ENCODE measurements at regions not wholly inside any gene's neighbourhood (a gene's known extent, or its start where the extent isn't known, plus 50 kb on each side); places are given as distances from the start of the nearest gene placed in this dataset.

- H3K9ac ChIP-seq (ENCODE audit: low read length): no peak overlapping the region
- H3K36me3 ChIP-seq (ENCODE audit: control insufficient read depth, low read depth, low read length): no peaks in the 10 kb centered on the region
- H3K9me3 ChIP-seq (ENCODE audit: control insufficient read depth, low read depth, low read length): no peaks in the 10 kb centered on the region
- H3K4me1 ChIP-seq (ENCODE audit: control insufficient read depth, low read depth, low read length): no peaks in the 10 kb centered on the region
- no peaks in the 10 kb centered on the region for H3K27me3 ChIP-seq (ENCODE audit: control insufficient read depth, insufficient read depth, low read length)
- H3K27ac ChIP-seq (ENCODE audit: low read length): no peak overlapping the region
- H3K4me3 ChIP-seq (ENCODE audit: low read length): no peak overlapping the region
Measured at GRCh38 chr4:62917649-62918048, 1491.6 kb downstream of the TECRL start.

DNA sequence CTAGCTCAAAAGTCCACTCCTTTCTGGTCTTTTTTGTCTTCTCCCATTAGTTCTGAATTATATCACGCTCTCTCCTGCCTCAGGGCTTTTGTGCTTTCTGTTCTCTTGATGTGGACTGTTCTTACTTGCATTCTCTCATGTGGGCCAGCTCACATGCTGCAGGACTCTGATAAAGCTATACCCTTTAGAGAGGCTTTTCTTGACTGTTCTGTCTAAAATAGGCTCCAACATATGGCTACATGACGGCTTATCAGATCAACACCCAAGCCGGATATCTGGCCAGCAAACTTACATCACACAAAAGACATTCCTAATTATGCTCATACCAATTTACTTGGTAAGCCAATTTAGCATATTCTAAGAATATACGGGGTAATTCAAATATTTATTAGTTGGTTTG is 1494.5 kb downstream of the TECRL start:
- Histone ChIP-seq H3K4me1 (ENCODE audit: control insufficient read depth, low read depth, low read length) (no peaks in the 10 kb centered on the region), H3K27ac (ENCODE audit: low read length) (no peak overlapping the region), H3K36me3 (ENCODE audit: control insufficient read depth, low read depth, low read length) (no peaks in the 10 kb centered on the region), H3K27me3 (ENCODE audit: control insufficient read depth, insufficient read depth, low read length) (no peaks in the 10 kb centered on the region), H3K9me3 (ENCODE audit: control insufficient read depth, low read depth, low read length) (no peaks in the 10 kb centered on the region), H3K4me3 (ENCODE audit: low read length) (no peak overlapping the region), H3K9ac (ENCODE audit: low read length) (no peak overlapping the region)

GRCh38 chr4:62913065-62913464 is 1496.2 kb downstream of the TECRL start:
- Histone ChIP-seq H3K9me3 (ENCODE audit: control insufficient read depth, low read depth, low read length) (no peaks in the 10 kb centered on the region), H3K9ac (ENCODE audit: low read length) (no peak overlapping the region), H3K27ac (ENCODE audit: low read length) (no peak overlapping the region), H3K4me1 (ENCODE audit: control insufficient read depth, low read depth, low read length) (no peaks in the 10 kb centered on the region), H3K36me3 (ENCODE audit: control insufficient read depth, low read depth, low read length) (no peaks in the 10 kb centered on the region), H3K27me3 (ENCODE audit: control insufficient read depth, insufficient read depth, low read length) (no peaks in the 10 kb centered on the region), H3K4me3 (ENCODE audit: low read length) (no peak overlapping the region)

DNA sequence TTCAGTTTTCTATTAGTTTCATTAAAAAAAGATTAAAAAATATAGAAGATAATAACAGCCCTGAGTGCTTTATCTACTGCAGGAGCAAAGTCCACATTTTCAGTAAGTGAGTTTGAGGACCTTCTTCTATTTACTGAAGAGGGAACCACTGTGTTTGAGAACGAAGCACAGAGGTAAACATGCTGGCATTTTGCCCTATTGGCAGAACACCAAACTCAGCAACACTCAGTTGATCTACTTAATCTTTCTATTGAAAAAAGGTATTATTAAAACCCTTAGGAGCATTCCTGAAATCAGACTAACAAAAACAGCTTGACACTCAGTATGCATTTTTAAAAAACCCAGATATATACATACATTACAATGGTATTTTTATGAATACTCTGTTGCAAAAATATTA is 1496.7 kb downstream of the TECRL start:
- Histone ChIP-seq H3K27me3 (ENCODE audit: control insufficient read depth, insufficient read depth, low read length) (no peaks in the 10 kb centered on the region), H3K9me3 (ENCODE audit: control insufficient read depth, low read depth, low read length) (no peaks in the 10 kb centered on the region), H3K36me3 (ENCODE audit: control insufficient read depth, low read depth, low read length) (no peaks in the 10 kb centered on the region), H3K9ac (ENCODE audit: low read length) (no peak overlapping the region), H3K4me3 (ENCODE audit: low read length) (no peak overlapping the region), H3K27ac (ENCODE audit: low read length) (no peak overlapping the region), H3K4me1 (ENCODE audit: control insufficient read depth, low read depth, low read length) (no peaks in the 10 kb centered on the region)

DNA sequence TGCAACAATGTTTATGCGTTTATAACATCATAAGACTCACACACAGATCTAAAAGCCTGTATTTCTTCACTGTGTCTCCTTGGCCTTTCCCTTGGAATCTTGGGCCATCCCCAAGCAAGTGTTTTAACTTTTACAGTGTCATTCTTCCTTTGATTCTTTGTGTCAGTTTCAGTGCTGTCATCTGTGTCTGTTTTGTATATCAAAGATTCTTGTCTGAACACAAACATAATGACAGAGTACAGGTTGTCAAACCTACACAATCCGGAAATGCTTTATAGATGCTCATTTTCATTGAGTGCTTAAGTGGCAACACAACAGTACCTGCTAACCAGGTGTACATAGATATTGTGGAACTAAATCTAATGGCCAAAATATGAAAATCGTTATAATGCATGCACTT is 1500.0 kb downstream of the TECRL start:
- H3K36me3 ChIP-seq (ENCODE audit: control insufficient read depth, low read depth, low read length): no peaks in the 10 kb centered on the region
- no peaks in the 10 kb centered on the region for H3K27me3 ChIP-seq (ENCODE audit: control insufficient read depth, insufficient read depth, low read length)
- no peaks in the 10 kb centered on the region for H3K4me1 ChIP-seq (ENCODE audit: control insufficient read depth, low read depth, low read length)
- H3K27ac ChIP-seq (ENCODE audit: low read length): no peak overlapping the region
- no peak overlapping the region for H3K4me3 ChIP-seq (ENCODE audit: low read length)
- H3K9me3 ChIP-seq (ENCODE audit: control insufficient read depth, low read depth, low read length): no peaks in the 10 kb centered on the region
- no peak overlapping the region for H3K9ac ChIP-seq (ENCODE audit: low read length)

DNA sequence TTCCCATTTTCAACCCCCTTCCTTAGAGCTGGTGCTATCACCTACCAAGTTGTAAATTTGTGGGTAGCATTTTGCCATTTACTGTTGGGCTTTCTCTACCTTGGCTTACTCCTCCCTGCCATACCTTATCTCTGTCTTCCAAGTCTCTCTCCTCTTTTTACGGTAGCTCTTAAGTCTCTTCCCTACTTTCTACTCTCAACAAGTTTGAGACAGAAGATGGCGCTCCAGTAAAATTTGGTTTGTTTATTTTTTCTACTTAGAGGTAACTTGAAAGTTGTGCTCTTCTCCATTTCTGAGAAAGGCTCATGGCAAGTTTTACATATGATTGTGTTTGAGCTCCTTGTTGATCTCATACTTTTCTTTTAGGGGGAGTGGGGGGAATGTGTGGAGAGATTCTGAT is 1508.1 kb downstream of the TECRL start:
- no peaks in the 10 kb centered on the region for H3K9me3 ChIP-seq (ENCODE audit: control insufficient read depth, low read depth, low read length)
- H3K36me3 ChIP-seq (ENCODE audit: control insufficient read depth, low read depth, low read length): no peaks in the 10 kb centered on the region
- no peak overlapping the region for H3K9ac ChIP-seq (ENCODE audit: low read length)
- H3K27me3 ChIP-seq (ENCODE audit: control insufficient read depth, insufficient read depth, low read length): no peaks in the 10 kb centered on the region
- H3K4me1 ChIP-seq (ENCODE audit: control insufficient read depth, low read depth, low read length): no peaks in the 10 kb centered on the region
- H3K27ac ChIP-seq (ENCODE audit: low read length): no peak overlapping the region
- H3K4me3 ChIP-seq (ENCODE audit: low read length): no peak overlapping the region

DNA sequence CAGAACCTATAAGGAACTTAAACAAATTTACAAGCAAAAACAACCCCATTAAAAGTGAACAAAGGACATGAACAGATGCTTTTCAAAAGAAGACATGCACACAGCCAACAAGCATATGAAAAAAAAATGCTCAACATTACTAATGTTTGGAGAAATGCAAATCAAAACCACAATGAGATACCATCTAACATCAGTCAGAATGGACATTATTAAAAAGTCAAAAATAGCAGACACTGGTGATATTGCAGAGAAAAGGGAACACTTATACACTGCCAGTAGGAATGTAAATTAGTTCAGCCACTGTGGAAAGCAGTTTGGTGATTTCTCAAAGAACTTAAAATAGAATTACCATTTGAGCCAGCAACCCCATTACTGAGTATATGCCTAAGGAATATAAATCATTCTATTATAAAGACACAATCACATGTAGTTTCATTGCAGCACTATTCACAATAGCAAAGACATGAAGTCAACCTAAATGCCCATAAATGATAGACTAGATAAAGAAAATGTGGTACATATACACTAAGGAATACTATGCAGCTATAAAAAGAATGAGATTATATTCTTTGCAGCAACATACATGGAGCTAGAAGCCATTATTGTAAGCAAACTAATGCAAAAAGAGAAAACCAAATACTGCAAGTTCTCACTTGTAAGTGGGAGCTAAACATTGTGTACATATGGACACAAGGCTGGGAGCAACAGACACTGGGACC is 1509.4 kb downstream of the TECRL start:
- no peaks in the 10 kb centered on the region for H3K4me1 ChIP-seq (ENCODE audit: control insufficient read depth, low read depth, low read length)
- H3K9me3 ChIP-seq (ENCODE audit: control insufficient read depth, low read depth, low read length): no peaks in the 10 kb centered on the region
- H3K27ac ChIP-seq (ENCODE audit: low read length): no peak overlapping the region
- H3K27me3 ChIP-seq (ENCODE audit: control insufficient read depth, insufficient read depth, low read length): no peaks in the 10 kb centered on the region
- no peaks in the 10 kb centered on the region for H3K36me3 ChIP-seq (ENCODE audit: control insufficient read depth, low read depth, low read length)
- no peak overlapping the region for H3K4me3 ChIP-seq (ENCODE audit: low read length)
- no peak overlapping the region for H3K9ac ChIP-seq (ENCODE audit: low read length)

- Histone ChIP-seq H3K4me1 (ENCODE audit: control insufficient read depth, low read depth, low read length) (no peaks in the 10 kb centered on the region), H3K36me3 (ENCODE audit: control insufficient read depth, low read depth, low read length) (no peaks in the 10 kb centered on the region), H3K9ac (ENCODE audit: low read length) (no peak overlapping the region), H3K9me3 (ENCODE audit: control insufficient read depth, low read depth, low read length) (no peaks in the 10 kb centered on the region), H3K27me3 (ENCODE audit: control insufficient read depth, insufficient read depth, low read length) (no peaks in the 10 kb centered on the region), H3K27ac (ENCODE audit: low read length) (no peak overlapping the region), H3K4me3 (ENCODE audit: low read length) (no peak overlapping the region)
Measured at GRCh38 chr4:62898115-62898514, 1511.1 kb downstream of the TECRL start.

- H3K4me1 ChIP-seq (ENCODE audit: control insufficient read depth, low read depth, low read length): no peaks in the 10 kb centered on the region
- no peaks in the 10 kb centered on the region for H3K27me3 ChIP-seq (ENCODE audit: control insufficient read depth, insufficient read depth, low read length)
- no peak overlapping the region for H3K4me3 ChIP-seq (ENCODE audit: low read length)
- no peak overlapping the region for H3K9ac ChIP-seq (ENCODE audit: low read length)
- no peak overlapping the region for H3K27ac ChIP-seq (ENCODE audit: low read length)
- H3K9me3 ChIP-seq (ENCODE audit: control insufficient read depth, low read depth, low read length): no peaks in the 10 kb centered on the region
- no peaks in the 10 kb centered on the region for H3K36me3 ChIP-seq (ENCODE audit: control insufficient read depth, low read depth, low read length)
Measured at GRCh38 chr4:62896721-62897120, 1512.5 kb downstream of the TECRL start.

DNA sequence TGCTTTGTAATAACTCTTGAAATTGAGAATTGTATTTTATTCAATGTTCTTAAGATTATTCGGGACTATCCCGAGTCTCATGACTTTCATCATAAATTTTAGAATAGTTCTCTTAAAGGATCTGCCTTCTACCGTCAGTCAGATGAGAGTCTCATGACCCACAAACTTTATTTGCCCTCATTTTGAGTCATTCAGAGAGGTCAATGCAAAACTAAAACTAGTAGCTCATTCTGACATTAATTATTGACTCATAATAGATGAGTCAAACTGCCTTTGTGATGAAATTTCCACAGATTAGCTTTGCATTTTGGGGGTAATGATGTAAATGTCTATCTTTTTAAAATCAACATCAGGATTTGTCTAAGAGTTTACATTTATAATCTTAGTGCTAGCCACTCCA is 1527.3 kb downstream of the TECRL start:
- no peaks in the 10 kb centered on the region for H3K27me3 ChIP-seq (ENCODE audit: control insufficient read depth, insufficient read depth, low read length)
- H3K9me3 ChIP-seq (ENCODE audit: control insufficient read depth, low read depth, low read length): no peaks in the 10 kb centered on the region
- H3K4me1 ChIP-seq (ENCODE audit: control insufficient read depth, low read depth, low read length): no peaks in the 10 kb centered on the region
- H3K36me3 ChIP-seq (ENCODE audit: control insufficient read depth, low read depth, low read length): no peaks in the 10 kb centered on the region
- H3K27ac ChIP-seq (ENCODE audit: low read length): no peak overlapping the region
- H3K4me3 ChIP-seq (ENCODE audit: low read length): no peak overlapping the region
- no peak overlapping the region for H3K9ac ChIP-seq (ENCODE audit: low read length)

DNA sequence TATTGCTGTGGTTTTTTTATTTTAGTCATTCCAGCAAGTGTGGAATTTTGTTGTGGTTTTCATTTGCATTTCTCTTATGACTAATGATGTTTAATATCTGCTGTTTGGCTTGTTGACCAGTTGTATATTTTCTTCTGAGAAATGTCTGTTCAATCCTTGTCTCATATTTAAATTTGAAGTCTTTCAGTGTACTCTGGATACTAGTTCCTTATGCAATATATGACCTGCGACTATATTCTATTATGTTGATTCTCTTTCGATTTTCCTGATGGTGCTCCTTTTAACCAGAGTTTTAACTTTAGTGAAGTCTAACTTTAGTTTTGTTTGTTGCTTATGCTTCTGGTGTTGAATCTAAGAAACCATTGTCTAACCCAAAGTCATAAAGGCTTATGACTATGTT is 1528.0 kb downstream of the TECRL start:
- Histone ChIP-seq H3K4me1 (ENCODE audit: control insufficient read depth, low read depth, low read length) (no peaks in the 10 kb centered on the region), H3K9ac (ENCODE audit: low read length) (no peak overlapping the region), H3K27ac (ENCODE audit: low read length) (no peak overlapping the region), H3K4me3 (ENCODE audit: low read length) (no peak overlapping the region), H3K36me3 (ENCODE audit: control insufficient read depth, low read depth, low read length) (no peaks in the 10 kb centered on the region), H3K27me3 (ENCODE audit: control insufficient read depth, insufficient read depth, low read length) (no peaks in the 10 kb centered on the region), H3K9me3 (ENCODE audit: control insufficient read depth, low read depth, low read length) (no peaks in the 10 kb centered on the region)

GRCh38 chr4:62872856-62873255 is 1536.4 kb downstream of the TECRL start:
- Histone ChIP-seq H3K4me1 (ENCODE audit: control insufficient read depth, low read depth, low read length) (no peaks in the 10 kb centered on the region), H3K27me3 (ENCODE audit: control insufficient read depth, insufficient read depth, low read length) (no peaks in the 10 kb centered on the region), H3K36me3 (ENCODE audit: control insufficient read depth, low read depth, low read length) (no peaks in the 10 kb centered on the region), H3K4me3 (ENCODE audit: low read length) (no peak overlapping the region), H3K9me3 (ENCODE audit: control insufficient read depth, low read depth, low read length) (no peaks in the 10 kb centered on the region), H3K9ac (ENCODE audit: low read length) (no peak overlapping the region), H3K27ac (ENCODE audit: low read length) (no peak overlapping the region)

Data from iPS-18a (cell line).